CD4-positive, alpha-beta T cell treated with Interleukin-1 beta for 1 hour (primary cell): ENCODE measurements at regions not wholly inside any gene's neighbourhood (a gene's known extent, or its start where the extent isn't known, plus 50 kb on each side); places are given as distances from the start of the nearest gene placed in this dataset.
"Not testable (repeated sequence)": the region's sequence is repeated elsewhere in the genome, so short reads cannot be mapped to it uniquely, and the experiment has no call there.

Source experiments
- DNase-seq, 2 donors: peaks; one replicate each; pipeline ENCODE4 v3.0.0-alpha.2; 2020 to 2022

DNA sequence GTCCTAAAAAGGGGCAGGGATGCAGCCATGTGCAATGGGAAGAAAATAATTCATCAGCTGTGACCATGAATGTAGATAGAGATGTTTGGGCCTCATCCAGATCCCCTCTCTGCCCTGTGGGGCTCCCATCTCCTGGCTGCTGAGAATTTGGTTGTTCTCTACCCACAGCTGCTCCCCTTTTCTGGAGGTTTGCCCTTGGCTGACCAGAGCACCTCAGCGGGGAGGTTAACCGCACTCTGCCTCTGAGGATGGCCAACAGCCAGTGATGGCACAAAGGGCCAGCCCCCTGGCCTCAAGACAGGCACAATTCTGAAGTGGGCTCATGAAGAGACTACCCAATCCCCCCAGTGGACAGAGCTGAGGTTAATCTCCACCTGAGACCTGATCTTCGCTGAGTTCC, 61.5 kb upstream of the SERP2 start:
- DNase-seq, result no peak

DNA sequence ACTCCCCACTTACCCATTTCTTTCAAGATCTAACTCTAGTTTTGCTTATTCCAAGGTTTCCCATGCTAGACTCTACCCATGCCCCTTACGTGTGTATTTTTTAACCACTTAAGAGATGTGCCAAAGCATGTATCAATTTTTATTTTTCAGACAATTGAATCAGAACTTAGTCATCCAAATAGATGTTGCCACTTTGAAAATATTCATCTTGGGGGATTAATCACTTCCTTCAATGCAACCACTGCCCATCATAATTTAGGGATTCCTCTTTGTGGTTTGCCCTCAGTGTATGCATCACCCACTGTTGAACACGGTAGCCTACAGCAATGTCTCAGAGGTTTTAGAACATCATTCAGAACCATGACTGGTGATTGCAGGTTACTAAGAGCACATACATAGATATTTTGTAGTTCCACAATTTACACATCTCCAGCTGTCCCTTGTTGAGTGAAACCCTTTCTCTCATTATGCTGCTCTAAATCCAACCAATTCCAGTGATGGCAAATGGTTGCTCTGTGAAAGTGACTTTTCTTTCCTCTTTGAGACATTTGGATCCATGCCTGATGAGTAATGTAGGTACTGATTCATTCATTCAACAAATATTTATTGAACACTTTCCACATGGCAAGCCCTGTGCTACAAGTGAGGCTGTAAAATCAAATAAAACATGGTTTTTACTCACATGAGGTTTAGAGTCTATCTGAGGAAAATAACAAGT, 60.6 kb upstream of the SERP2 start:
- no peak for DNase-seq

DNA sequence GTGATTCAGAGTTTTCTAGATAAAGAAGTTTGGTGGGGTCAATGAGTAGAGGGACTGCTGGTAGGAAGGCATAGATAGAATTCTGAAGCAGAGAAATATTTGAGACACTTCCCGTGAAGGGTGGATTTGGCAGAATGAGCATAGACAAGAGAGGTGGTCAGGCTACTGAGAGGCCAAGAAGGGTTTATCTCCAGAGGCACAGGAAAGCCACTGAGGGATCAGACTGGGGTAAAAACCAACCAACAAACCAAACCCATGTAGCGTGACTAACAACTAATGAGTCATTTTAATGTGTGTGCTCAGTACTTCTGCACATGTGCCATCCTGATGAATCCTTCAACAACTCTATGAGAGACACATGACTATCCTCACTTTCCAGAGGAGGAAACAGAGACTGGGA, 60.0 kb upstream of the SERP2 start:
- no peak for DNase-seq

DNA sequence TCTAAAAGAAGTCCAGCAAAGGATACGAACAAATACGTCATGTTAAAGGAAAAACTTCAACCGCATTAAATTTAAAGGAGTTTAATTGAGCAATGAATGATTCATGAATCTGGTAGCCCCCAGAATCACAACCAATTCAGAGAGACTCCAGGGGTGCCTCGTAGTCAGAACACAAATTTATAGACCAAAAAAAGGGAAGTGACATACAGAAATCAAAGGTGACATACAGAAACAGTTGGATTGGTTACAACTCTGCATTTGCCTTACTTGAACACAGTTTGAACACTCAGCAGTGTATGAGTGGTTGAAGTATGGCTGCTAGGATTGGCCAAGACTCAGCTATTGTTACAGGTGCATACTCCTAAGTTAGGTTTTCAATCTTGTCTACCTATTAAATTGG, 59.5 kb upstream of the SERP2 start:
- not testable (repeated sequence) for DNase-seq

DNA sequence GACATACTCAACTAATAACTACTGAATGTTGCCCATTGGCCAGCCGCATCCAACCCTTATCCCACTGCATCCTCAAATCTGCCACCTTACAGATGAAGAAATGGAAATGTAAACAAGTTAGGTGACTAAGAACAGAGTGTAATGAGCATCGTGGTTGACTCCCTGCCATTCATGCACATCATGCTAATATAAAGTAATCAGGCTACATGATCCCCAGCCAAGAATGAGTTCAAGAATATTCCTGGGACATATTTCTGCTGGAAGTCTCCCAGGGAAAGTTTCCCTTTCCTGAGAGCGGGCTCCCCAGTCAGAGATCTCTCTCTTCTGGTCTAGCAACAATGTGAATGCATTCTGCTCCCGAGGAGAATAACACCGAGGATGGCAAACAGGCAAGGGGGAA, 55.9 kb upstream of the SERP2 start:
- DNase-seq, result no peak

DNA sequence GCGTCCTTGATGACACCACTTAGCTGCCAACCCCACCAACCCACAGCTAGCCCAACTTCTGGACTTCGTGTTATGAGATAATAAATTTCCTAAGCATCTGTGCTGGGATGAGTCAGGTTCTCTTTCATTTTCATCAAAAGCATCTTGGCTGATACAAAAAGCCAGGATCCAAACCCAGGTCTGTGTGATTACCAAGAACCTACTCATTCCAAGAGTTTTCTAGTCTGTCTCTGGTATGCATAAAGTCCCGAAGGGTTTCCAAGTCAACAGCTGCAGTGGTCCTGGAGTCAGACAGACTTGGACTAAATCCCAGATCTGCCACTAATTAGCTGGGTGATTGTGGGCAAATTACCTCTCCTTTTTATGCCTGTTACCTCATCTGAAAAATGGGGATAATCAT, 55.5 kb upstream of the SERP2 start:
- no peak for DNase-seq

DNA sequence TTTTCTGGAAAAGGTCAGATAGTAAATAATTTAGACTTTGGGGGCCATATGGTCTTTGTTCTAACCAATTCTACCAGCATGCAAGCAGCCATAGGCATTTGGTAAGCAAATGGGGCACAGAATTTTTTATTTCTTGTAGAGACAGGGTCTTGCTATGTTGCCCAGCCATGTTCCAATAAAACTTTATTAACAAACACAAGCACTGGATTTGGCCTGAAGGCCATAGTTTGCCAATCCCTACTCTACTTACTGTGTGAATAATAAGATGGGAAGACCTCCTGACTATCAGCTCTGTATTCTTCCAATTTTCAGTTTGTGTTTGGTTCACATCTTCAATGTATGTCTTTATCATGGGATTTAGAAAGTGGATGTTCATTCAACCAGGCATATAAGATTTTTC, 53.0 kb upstream of the SERP2 start:
- DNase-seq, result no peak

DNA sequence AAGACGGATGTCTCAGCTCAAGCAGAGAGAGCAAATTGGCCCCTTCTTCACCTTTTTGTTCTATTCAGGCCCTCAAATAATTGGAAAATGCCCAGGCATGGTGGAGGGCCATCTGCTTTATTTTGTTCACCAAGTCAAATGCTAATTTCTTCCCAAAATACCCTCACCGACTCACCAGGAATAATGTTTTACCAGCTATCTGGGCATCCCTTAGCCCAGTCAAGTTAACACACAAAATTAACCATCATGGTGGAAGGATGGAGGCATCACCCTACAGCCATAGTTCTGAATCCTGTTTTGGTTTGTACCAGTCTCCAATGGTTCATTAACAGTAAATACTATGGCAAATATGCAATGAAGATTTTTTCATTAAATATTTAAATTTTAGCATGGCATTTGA, 51.7 kb upstream of the SERP2 start:
- DNase-seq, result no peak

DNA sequence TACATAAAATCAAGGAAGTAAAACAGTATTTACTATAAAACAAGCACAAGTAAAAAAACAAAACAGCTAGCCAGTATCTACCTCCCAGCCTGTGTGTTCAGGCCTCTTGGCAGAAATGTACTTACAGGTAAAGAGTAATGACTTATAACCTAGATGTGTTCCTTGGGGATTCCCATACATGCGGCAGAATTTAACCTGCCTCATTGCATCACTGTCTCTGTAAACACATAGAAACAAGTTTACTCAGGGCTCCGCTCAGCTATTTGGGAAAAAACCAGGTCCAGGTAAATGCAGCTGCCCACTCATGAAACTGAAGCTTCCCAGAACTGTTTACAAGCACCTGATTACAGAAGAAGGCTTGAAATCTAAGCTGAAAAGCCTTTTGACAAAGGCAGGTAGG, 50.7 kb upstream of the SERP2 start:
- DNase-seq, result no peak

DNA sequence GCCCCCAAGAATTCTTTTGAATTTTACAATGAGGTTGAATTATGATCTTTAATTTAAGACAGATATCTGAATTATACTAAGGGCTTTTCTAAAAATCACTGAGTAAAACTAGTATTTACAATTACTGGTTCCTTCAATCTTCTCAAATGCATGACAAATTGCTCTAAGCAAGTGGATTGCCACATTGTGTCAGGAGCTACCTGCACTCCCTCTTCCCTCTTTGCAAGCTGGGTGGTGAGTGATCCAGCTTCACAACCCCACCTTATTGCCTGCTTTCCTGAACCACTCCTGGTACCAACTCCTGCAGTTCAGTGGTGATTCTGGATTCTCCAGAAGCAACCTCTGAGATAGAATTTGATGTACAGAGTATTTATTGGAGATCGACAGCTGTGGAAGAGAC, 49.9 kb upstream of the SERP2 start:
- DNase-seq, result no peak
